Transverse colon (tissue), 4 donors: ENCODE measurements at regions not wholly inside any gene's neighbourhood (a gene's known extent, or its start where the extent isn't known, plus 50 kb on each side); places are given as distances from the start of the nearest gene placed in this dataset.

Experiments
- CTCF ChIP-seq, 5 experiments: fragments of 200-600 bp in 3 of 5; fragments of 450-650 bp in 2 of 5; sonication (generic) in 3 of 5; IDR thresholded peaks; 1 replicate in 2 of 5; 2 replicates in 3 of 5; pipeline ENCODE4 v1.5.1; 2016 to 2017; ENCODE audit warnings: antibody characterized with exemption in 5 of 5, inconsistent platforms in 3 of 5, mild to moderate bottlenecking in 2 of 5, moderate library complexity in 1 of 5
- POLR2A ChIP-seq: fragments of 450-650 bp; IDR thresholded peaks from one replicate; pipeline ENCODE4 v1.6.1; 2016; ENCODE audit warnings: antibody characterized with exemption, mild to moderate bottlenecking, moderate library complexity
- POLR2AphosphoS5 ChIP-seq, 3 donors: sonication (generic); formaldehyde crosslinking; IDR thresholded peaks; one replicate each; pipeline ENCODE4 v1.6.1; 2016; ENCODE audit warnings: antibody characterized with exemption in 3 of 3

GRCh38 chr11:81497202-81497804, 1236.4 kb downstream of the FAM181B start:
- TF ChIP-seq CTCF (IDR thresholded peaks at IDR 0.05) (peak; percentile 43 to 63 (median 50)), POLR2AphosphoS5 (IDR thresholded peaks at IDR 0.05) (no peak), POLR2A (no peak)
